ENCODE measurements at regions not wholly inside any gene's neighbourhood (a gene's known extent, or its start where the extent isn't known, plus 50 kb on each side); places are given as distances from the start of the nearest gene placed in this dataset.
"Not testable (repeated sequence)": the region's sequence is repeated elsewhere in the genome, so short reads cannot be mapped to it uniquely, and the experiment has no call there.

- no peak for DNase-seq
These were observed 425.1 kb upstream of the RAB6C start for GRCh38 chr2:129554373-129554772.

GRCh38 chr2:129559101-129559500 is 420.4 kb upstream of the RAB6C start:
- no peak for DNase-seq

GRCh38 chr2:129565551-129566109 is 413.8 kb upstream of the RAB6C start:
- DNase-seq = no peak

GRCh38 chr2:129570812-129571211 is 408.7 kb upstream of the RAB6C start:
- not testable (repeated sequence) for DNase-seq

- no peak for DNase-seq
These were observed 404.0 kb upstream of the RAB6C start for GRCh38 chr2:129575431-129575830.

- no peak for DNase-seq
These were observed 403.6 kb upstream of the RAB6C start for GRCh38 chr2:129575880-129576279.

- DNase-seq = no peak
These were observed 399.5 kb upstream of the RAB6C start for GRCh38 chr2:129580001-129580400.

GRCh38 chr2:129585760-129586159 is 393.7 kb upstream of the RAB6C start:
- DNase-seq = no peak

GRCh38 chr2:129587426-129588064 is 391.9 kb upstream of the RAB6C start:
- no peak for DNase-seq

GRCh38 chr2:129604560-129604959 is 374.9 kb upstream of the RAB6C start:
- DNase-seq = no peak

- peak; percentile 56 for DNase-seq
These were observed 373.8 kb upstream of the RAB6C start for GRCh38 chr2:129605646-129606045.

GRCh38 chr2:129606496-129607270 is 372.8 kb upstream of the RAB6C start:
- no peak for DNase-seq

- DNase-seq = no peak
These were observed 370.2 kb upstream of the RAB6C start for GRCh38 chr2:129609224-129609623.

GRCh38 chr2:129610766-129611165 is 368.7 kb upstream of the RAB6C start:
- no peak for DNase-seq

- DNase-seq = no peak
These were observed 368.0 kb upstream of the RAB6C start for GRCh38 chr2:129611471-129611870.

GRCh38 chr2:129619471-129619870 is 360.0 kb upstream of the RAB6C start:
- peak; percentile 92 for DNase-seq

GRCh38 chr2:129620411-129620810 is 359.1 kb upstream of the RAB6C start:
- DNase-seq = no peak

- DNase-seq = no peak
These were observed 355.7 kb upstream of the RAB6C start for GRCh38 chr2:129623783-129624182.

GRCh38 chr2:129627437-129627836 is 352.0 kb upstream of the RAB6C start:
- no peak for DNase-seq

- no peak for DNase-seq
These were observed 342.8 kb upstream of the RAB6C start for GRCh38 chr2:129636692-129637091.

GRCh38 chr2:129641371-129641770 is 338.1 kb upstream of the RAB6C start:
- DNase-seq = no peak

GRCh38 chr2:129642526-129643043 is 336.9 kb upstream of the RAB6C start:
- no peak for DNase-seq

- no peak for DNase-seq
These were observed 334.1 kb upstream of the RAB6C start for GRCh38 chr2:129645335-129645734.

- no peak for DNase-seq
These were observed 333.4 kb upstream of the RAB6C start for GRCh38 chr2:129646107-129646506.

Measured in NCI-H345 (cell line).